GM12874 (cell line): ENCODE measurements at regions not wholly inside any gene's neighbourhood (a gene's known extent, or its start where the extent isn't known, plus 50 kb on each side); places are given as distances from the start of the nearest gene placed in this dataset.

ENCODE experiments used
- CTCF ChIP-seq: IDR thresholded peaks from 2 replicates; pipeline ENCODE4 v1.5.1; 2011; ENCODE audit warnings: low read depth, mild to moderate bottlenecking, control low read depth, low read length, moderate library complexity; ENCODE audit not compliant: insufficient read depth

GRCh38 chr14:38930898-38931297 lies 172.1 kb downstream of the SEC23A start:
- no peak for TF ChIP-seq CTCF

GRCh38 chr14:38930022-38930421 lies 173.0 kb downstream of the SEC23A start:
- TF ChIP-seq CTCF: no peak

GRCh38 chr14:38929416-38929815 lies 173.6 kb downstream of the SEC23A start:
- TF ChIP-seq CTCF: no peak

GRCh38 chr14:38915125-38915524 lies 187.9 kb downstream of the SEC23A start:
- TF ChIP-seq CTCF: no peak

- no peak for TF ChIP-seq CTCF
These were observed 192.9 kb downstream of the SEC23A start for GRCh38 chr14:38910092-38910491.

- no peak for TF ChIP-seq CTCF
These were observed 198.1 kb downstream of the SEC23A start for GRCh38 chr14:38904959-38905358.

- TF ChIP-seq CTCF: no peak
These were observed 201.2 kb downstream of the SEC23A start for GRCh38 chr14:38901791-38902190.

GRCh38 chr14:38900887-38901286 lies 202.1 kb downstream of the SEC23A start:
- TF ChIP-seq CTCF: no peak
